GM18505 (cell line): ENCODE measurements at regions not wholly inside any gene's neighbourhood (a gene's known extent, or its start where the extent isn't known, plus 50 kb on each side); places are given as distances from the start of the nearest gene placed in this dataset.
"Not testable (repeated sequence)": the region's sequence is repeated elsewhere in the genome, so short reads cannot be mapped to it uniquely, and the experiment has no call there.

ENCODE experiments used
- ATAC-seq: cut with Tn5 transposase; IDR thresholded peaks from one replicate; pipeline ENCODE4 v1.9.1; 2021; ENCODE audit not compliant: unreplicated experiment
- POLR2A ChIP-seq: IDR thresholded peaks from 4 replicates; pipeline ENCODE4 v1.6.1; 2011; ENCODE audit warnings: borderline replicate concordance; ENCODE audit not compliant: insufficient read depth, insufficient read length; ENCODE audit errors: extremely low read depth

GRCh38 chr11:25377466-25377865 is 880.6 kb downstream of the LUZP2 start:
- TF ChIP-seq POLR2A, result no peak
- ATAC-seq, result no peak

GRCh38 chr11:25396847-25397246 is 900.0 kb downstream of the LUZP2 start:
- ATAC-seq, result no peak

GRCh38 chr11:25408146-25408545 is 911.3 kb downstream of the LUZP2 start:
- no peak for TF ChIP-seq POLR2A
- no peak for ATAC-seq

More at GRCh38 chr11:25396847-25397246, 900.0 kb downstream of the LUZP2 start:
- no peak for TF ChIP-seq POLR2A

GRCh38 chr11:25415793-25416192 is 916.1 kb upstream of the ANO3 start:
- ATAC-seq, result no peak
- no peak for TF ChIP-seq POLR2A

- no peak for ATAC-seq
- TF ChIP-seq POLR2A, result no peak
Measured at GRCh38 chr11:25423436-25424199, 908.3 kb upstream of the ANO3 start.

GRCh38 chr11:25432376-25432775 is 899.6 kb upstream of the ANO3 start:
- no peak for TF ChIP-seq POLR2A
- ATAC-seq, result no peak

GRCh38 chr11:25435197-25435596 is 896.7 kb upstream of the ANO3 start:
- no peak for ATAC-seq
- TF ChIP-seq POLR2A, result no peak

GRCh38 chr11:25436326-25436725 is 895.6 kb upstream of the ANO3 start:
- no peak for ATAC-seq
- no peak for TF ChIP-seq POLR2A

- ATAC-seq, result no peak
- no peak for TF ChIP-seq POLR2A
Measured at GRCh38 chr11:25441421-25441820, 890.5 kb upstream of the ANO3 start.

- ATAC-seq, result no peak
- TF ChIP-seq POLR2A, result no peak
Measured at GRCh38 chr11:25449091-25449490, 882.8 kb upstream of the ANO3 start.

GRCh38 chr11:25453471-25453870 is 878.5 kb upstream of the ANO3 start:
- ATAC-seq, result no peak
- no peak for TF ChIP-seq POLR2A

GRCh38 chr11:25456211-25456610 is 875.7 kb upstream of the ANO3 start:
- ATAC-seq, result no peak
- no peak for TF ChIP-seq POLR2A

- TF ChIP-seq POLR2A, result no peak
- no peak for ATAC-seq
Measured at GRCh38 chr11:25483915-25484635, 847.9 kb upstream of the ANO3 start.

GRCh38 chr11:25485315-25485714 is 846.6 kb upstream of the ANO3 start:
- no peak for ATAC-seq

GRCh38 chr11:25486338-25486737 is 845.6 kb upstream of the ANO3 start:
- ATAC-seq, result not testable (repeated sequence)

More at GRCh38 chr11:25485315-25485714, 846.6 kb upstream of the ANO3 start:
- no peak for TF ChIP-seq POLR2A

GRCh38 chr11:25488176-25488575 is 843.8 kb upstream of the ANO3 start:
- not testable (repeated sequence) for ATAC-seq

- not testable (repeated sequence) for ATAC-seq
Measured at GRCh38 chr11:25501426-25501825, 830.5 kb upstream of the ANO3 start.
